GM21360 (cell line): ENCODE measurements at regions not wholly inside any gene's neighbourhood (a gene's known extent, or its start where the extent isn't known, plus 50 kb on each side); places are given as distances from the start of the nearest gene placed in this dataset.

ENCODE experiments used
- ATAC-seq: cut with Tn5 transposase; IDR thresholded peaks from one replicate; pipeline ENCODE4 v1.9.1; 2021; ENCODE audit warnings: mild to moderate bottlenecking, moderate library complexity; ENCODE audit not compliant: unreplicated experiment

GRCh38 chr5:68911840-68912690, 181.7 kb upstream of the SLC30A5 start:
- no peak for ATAC-seq

GRCh38 chr5:68915079-68915478, 178.7 kb upstream of the SLC30A5 start:
- no peak for ATAC-seq

GRCh38 chr5:68918306-68918705, 175.5 kb upstream of the SLC30A5 start:
- ATAC-seq: no peak

GRCh38 chr5:68919988-68920490, 173.8 kb upstream of the SLC30A5 start:
- ATAC-seq: no peak

- ATAC-seq: no peak
Measured at GRCh38 chr5:68920888-68921287, 172.9 kb upstream of the SLC30A5 start.

- no peak for ATAC-seq
Measured at GRCh38 chr5:68922172-68922987, 171.4 kb upstream of the SLC30A5 start.

- ATAC-seq: no peak
Measured at GRCh38 chr5:68924481-68925145, 169.2 kb upstream of the SLC30A5 start.

- no peak for ATAC-seq
Measured at GRCh38 chr5:68928617-68929302, 165.1 kb upstream of the SLC30A5 start.

GRCh38 chr5:68930139-68930538, 163.7 kb upstream of the SLC30A5 start:
- ATAC-seq: no peak

GRCh38 chr5:68932830-68933434, 160.9 kb upstream of the SLC30A5 start:
- no peak for ATAC-seq

GRCh38 chr5:68942169-68942568, 151.6 kb upstream of the SLC30A5 start:
- no peak for ATAC-seq

GRCh38 chr5:68946728-68947127, 147.1 kb upstream of the SLC30A5 start:
- no peak for ATAC-seq

GRCh38 chr5:68947986-68948385, 145.8 kb upstream of the SLC30A5 start:
- no peak for ATAC-seq

- ATAC-seq: no peak
Measured at GRCh38 chr5:68949256-68949655, 144.6 kb upstream of the SLC30A5 start.

- no peak for ATAC-seq
Measured at GRCh38 chr5:68949711-68950110, 144.1 kb upstream of the SLC30A5 start.

GRCh38 chr5:68950125-68950524, 143.7 kb upstream of the SLC30A5 start:
- ATAC-seq: no peak

GRCh38 chr5:68950930-68951329, 142.9 kb upstream of the SLC30A5 start:
- no peak for ATAC-seq

GRCh38 chr5:68953231-68953874, 140.5 kb upstream of the SLC30A5 start:
- ATAC-seq: no peak

GRCh38 chr5:68953875-68954617, 139.8 kb upstream of the SLC30A5 start:
- ATAC-seq: no peak
